ENCODE measurements at regions not wholly inside any gene's neighbourhood (a gene's known extent, or its start where the extent isn't known, plus 50 kb on each side); places are given as distances from the start of the nearest gene placed in this dataset.

- TF ChIP-seq CTCF (IDR thresholded peaks at IDR 0.05; ENCODE audit: extremely low read depth in 1 of 2, insufficient read depth in 1 of 2, low read depth in 1 of 2, low read length in 2 of 2) (no peak), EZH2 (IDR thresholded peaks at IDR 0.05; ENCODE audit: borderline replicate concordance, low read depth, low read length, severe bottlenecking) (no peak), POLR2A (IDR thresholded peaks at IDR 0.05; ENCODE audit: low read depth, low read length) (no peak), MYC (IDR thresholded peaks at IDR 0.05; ENCODE audit: low read depth, low read length) (no peak), POLR2AphosphoS5 (IDR thresholded peaks at IDR 0.05; ENCODE audit: insufficient read depth, low read depth, low read length) (no peak)
These were observed 100.4 kb upstream of the DAP start for GRCh38 chr5:10861423-10861790.

Measured in endothelial cell of umbilical vein (primary cell).